Right atrium auricular region (tissue), 2 donors: ENCODE measurements at regions not wholly inside any gene's neighbourhood (a gene's known extent, or its start where the extent isn't known, plus 50 kb on each side); places are given as distances from the start of the nearest gene placed in this dataset.

Experiments
- DNase-seq: peaks from one replicate; pipeline ENCODE4 v3.0.0-alpha.2; 2019; ENCODE audit warnings: low spot score
- H3K27ac ChIP-seq, 2 donors: fragments of 200-600 bp; sonication (generic); 1 replicate in 1 of 2; 2 replicates in 1 of 2; pipeline ENCODE4 v1.5.1; 2016 to 2019
- H3K27me3 ChIP-seq, 2 donors: fragments of 200-600 bp; sonication (generic); one replicate each; pipeline versions ENCODE4 v1.5.1 to v1.6.0; 2017 to 2019
- H3K36me3 ChIP-seq: fragments of 200-600 bp; sonication (generic); one replicate; pipeline ENCODE4 v1.5.1; 2016
- H3K4me1 ChIP-seq, 2 donors: fragments of 200-600 bp; sonication (generic); one replicate each; pipeline versions ENCODE4 v1.5.1 to v1.6.0; 2017 to 2019
- H3K4me3 ChIP-seq, 2 donors: fragments of 200-600 bp; sonication (generic); 1 replicate in 1 of 2; 2 replicates in 1 of 2; pipeline ENCODE4 v1.5.1; 2017 to 2019; ENCODE audit warnings: mild to moderate bottlenecking in 1 of 2, moderate library complexity in 1 of 2
- H3K9me3 ChIP-seq, 2 donors: fragments of 200-600 bp; sonication (generic); one replicate each; pipeline ENCODE4 v1.5.1; 2019
- CTCF ChIP-seq, 2 donors: fragments of 200-600 bp; sonication (generic); IDR thresholded peaks; one replicate each; pipeline ENCODE4 v1.5.1; 2019; ENCODE audit warnings: antibody characterized with exemption in 2 of 2

GRCh38 chr4:129350834-129351721 lies 255.1 kb downstream of the C4orf33 start:
- no peak for TF ChIP-seq CTCF (IDR thresholded peaks at IDR 0.05)
- Histone ChIP-seq H3K27ac (no peak overlapping the region), H3K36me3 (no peaks in the 10 kb centered on the region), H3K4me3 (no peak overlapping the region), H3K27me3 (no peaks in the 10 kb centered on the region), H3K9me3 (no peaks in the 10 kb centered on the region), H3K4me1 (no peaks in the 10 kb centered on the region)
- no peak for DNase-seq

- no peak for TF ChIP-seq CTCF (IDR thresholded peaks at IDR 0.05)
- Histone ChIP-seq H3K36me3 (no peaks in the 10 kb centered on the region), H3K4me1 (no peaks in the 10 kb centered on the region), H3K27me3 (no peaks in the 10 kb centered on the region), H3K27ac (no peak overlapping the region), H3K4me3 (no peak overlapping the region), H3K9me3 (no peaks in the 10 kb centered on the region)
- DNase-seq, result no peak
These were observed 256.5 kb downstream of the C4orf33 start for GRCh38 chr4:129352480-129352879.

GRCh38 chr4:129353490-129353889 lies 257.5 kb downstream of the C4orf33 start:
- H3K27ac ChIP-seq, result no peak overlapping the region
- no peaks in the 10 kb centered on the region for H3K36me3 ChIP-seq
- no peak for TF ChIP-seq CTCF (IDR thresholded peaks at IDR 0.05)
- H3K9me3 ChIP-seq, result no peaks in the 10 kb centered on the region
- no peaks in the 10 kb centered on the region for H3K27me3 ChIP-seq
- DNase-seq, result no peak
- H3K4me3 ChIP-seq, result no peak overlapping the region
- no peaks in the 10 kb centered on the region for H3K4me1 ChIP-seq

GRCh38 chr4:129355031-129355430 lies 259.1 kb downstream of the C4orf33 start:
- no peaks in the 10 kb centered on the region for H3K4me1 ChIP-seq
- no peak for TF ChIP-seq CTCF (IDR thresholded peaks at IDR 0.05)

GRCh38 chr4:129355516-129355915 lies 259.6 kb downstream of the C4orf33 start:
- no peak overlapping the region for H3K4me3 ChIP-seq
- H3K9me3 ChIP-seq, result no peaks in the 10 kb centered on the region
- no peak for DNase-seq
- no peak overlapping the region for H3K27ac ChIP-seq
- TF ChIP-seq CTCF (IDR thresholded peaks at IDR 0.05), result no peak
- H3K36me3 ChIP-seq, result no peaks in the 10 kb centered on the region
- H3K27me3 ChIP-seq, result no peaks in the 10 kb centered on the region
- H3K4me1 ChIP-seq, result no peaks in the 10 kb centered on the region

More at GRCh38 chr4:129355031-129355430, 259.1 kb downstream of the C4orf33 start:
- Histone ChIP-seq H3K27me3 (no peaks in the 10 kb centered on the region), H3K27ac (no peak overlapping the region), H3K9me3 (no peaks in the 10 kb centered on the region), H3K4me3 (no peak overlapping the region), H3K36me3 (no peaks in the 10 kb centered on the region)
- DNase-seq, result no peak
